Gastrocnemius medialis (tissue), 4 donors: ENCODE measurements at regions not wholly inside any gene's neighbourhood (a gene's known extent, or its start where the extent isn't known, plus 50 kb on each side); places are given as distances from the start of the nearest gene placed in this dataset.

Source experiments
- CTCF ChIP-seq, 5 experiments: fragments of 450-650 bp in 3 of 5; fragments of 200-600 bp in 2 of 5; sonication (generic) in 2 of 5; IDR thresholded peaks in 4 of 5; conservative IDR thresholded peaks in 1 of 5; 1 replicate in 4 of 5; 2 replicates in 1 of 5; pipeline ENCODE4 v1.5.1; 2016 to 2019; ENCODE audit warnings: antibody characterized with exemption in 5 of 5, mild to moderate bottlenecking in 3 of 5, moderate library complexity in 3 of 5
- POLR2A ChIP-seq, 2 donors: fragments of 450-650 bp; IDR thresholded peaks; one replicate each; pipeline ENCODE4 v1.6.1; 2017; ENCODE audit warnings: antibody characterized with exemption in 2 of 2, mild to moderate bottlenecking in 2 of 2, moderate library complexity in 2 of 2

GRCh38 chr1:232687728-232688127 is 57.8 kb upstream of the SIPA1L2 start:
- no peak for TF ChIP-seq CTCF (IDR thresholded peaks at IDR 0.05 in 4 of 5, conservative IDR thresholded peaks at IDR 0.05 in 1 of 5)
- TF ChIP-seq POLR2A (IDR thresholded peaks at IDR 0.05): no peak
